GM12878 (cell line): ENCODE measurements at regions not wholly inside any gene's neighbourhood (a gene's known extent, or its start where the extent isn't known, plus 50 kb on each side); places are given as distances from the start of the nearest gene placed in this dataset.

Source experiments
- KDM1A ChIP-seq: fragments of 200-600 bp; sonication (generic); IDR thresholded peaks from 2 replicates; pipeline ENCODE4 v1.6.1; 2016; ENCODE audit warnings: borderline replicate concordance
- POLR2A ChIP-seq: IDR thresholded peaks from 2 replicates; pipeline ENCODE4 v1.6.1; 2011; ENCODE audit warnings: low read depth, mild to moderate bottlenecking, low read length
- POLR2AphosphoS2 ChIP-seq: IDR thresholded peaks from 2 replicates; pipeline ENCODE4 v1.6.1; 2011; ENCODE audit warnings: low read depth, mild to moderate bottlenecking, low read length, improper control_type of control experiment, moderate library complexity
- RAD21 ChIP-seq: IDR thresholded peaks from 2 replicates; pipeline ENCODE4 v1.6.1; 2011; ENCODE audit warnings: mild to moderate bottlenecking, low read depth, low read length, moderate library complexity; ENCODE audit not compliant: insufficient read depth
- ZZZ3 ChIP-seq: IDR thresholded peaks from 2 replicates; pipeline ENCODE4 v1.6.1; 2011; ENCODE audit warnings: low read depth; ENCODE audit not compliant: control insufficient read depth, insufficient read length

- TF ChIP-seq POLR2A: no peak
- TF ChIP-seq POLR2AphosphoS2: no peak
- TF ChIP-seq RAD21: no peak
- TF ChIP-seq ZZZ3: no peak
- no peak for TF ChIP-seq KDM1A
Measured at GRCh38 chr6:154593122-154593521, 82.6 kb upstream of the CNKSR3 start.
